ENCODE measurements at regions not wholly inside any gene's neighbourhood (a gene's known extent, or its start where the extent isn't known, plus 50 kb on each side); places are given as distances from the start of the nearest gene placed in this dataset.

GRCh38 chr21:23488245-23488644, 2119.0 kb downstream of the MRPL39 start:
- DNase-seq = no peak

- no peak for DNase-seq
These were observed 2126.6 kb downstream of the MRPL39 start for GRCh38 chr21:23480591-23481270.

GRCh38 chr21:23478381-23478780, 2128.9 kb downstream of the MRPL39 start:
- no peak for DNase-seq

GRCh38 chr21:23475281-23476219, 2131.7 kb downstream of the MRPL39 start:
- DNase-seq = no peak

- no peak for DNase-seq
These were observed 2135.4 kb downstream of the MRPL39 start for GRCh38 chr21:23471877-23472276.

- no peak for DNase-seq
These were observed 2143.9 kb downstream of the MRPL39 start for GRCh38 chr21:23463365-23463764.

- DNase-seq = no peak
These were observed 2151.6 kb downstream of the MRPL39 start for GRCh38 chr21:23455676-23456075.

GRCh38 chr21:23452384-23453083, 2154.7 kb downstream of the MRPL39 start:
- DNase-seq = no peak

- no peak for DNase-seq
These were observed 2162.0 kb downstream of the MRPL39 start for GRCh38 chr21:23445307-23445706.

- DNase-seq = no peak
These were observed 2169.2 kb downstream of the MRPL39 start for GRCh38 chr21:23438081-23438480.

GRCh38 chr21:23402929-23403520, 2204.3 kb downstream of the MRPL39 start:
- DNase-seq = no peak

- DNase-seq = no peak
These were observed 2206.0 kb downstream of the MRPL39 start for GRCh38 chr21:23401278-23401677.

- no peak for DNase-seq
These were observed 2208.6 kb downstream of the MRPL39 start for GRCh38 chr21:23398726-23399125.

GRCh38 chr21:23394458-23394857, 2212.8 kb downstream of the MRPL39 start:
- no peak for DNase-seq

- DNase-seq = no peak
These were observed 2222.6 kb downstream of the MRPL39 start for GRCh38 chr21:23384679-23385078.

- DNase-seq = no peak
These were observed 2233.1 kb downstream of the MRPL39 start for GRCh38 chr21:23374155-23374554.

GRCh38 chr21:23356905-23357304, 2250.4 kb downstream of the MRPL39 start:
- DNase-seq = no peak

- DNase-seq = no peak
These were observed 2291.1 kb downstream of the MRPL39 start for GRCh38 chr21:23316190-23316589.

- no peak for DNase-seq
These were observed 2298.5 kb downstream of the MRPL39 start for GRCh38 chr21:23308741-23309140.

- no peak for DNase-seq
These were observed 2300.2 kb downstream of the MRPL39 start for GRCh38 chr21:23307065-23307464.

- DNase-seq = no peak
These were observed 2294.1 kb downstream of the NCAM2 start for GRCh38 chr21:23292292-23292691.

- DNase-seq = no peak
These were observed 2283.7 kb downstream of the NCAM2 start for GRCh38 chr21:23281917-23282316.

- no peak for DNase-seq
These were observed 2251.6 kb downstream of the NCAM2 start for GRCh38 chr21:23249760-23250159.
